Stimulated activated CD8-positive, alpha-beta memory T cell treated with anti-CD3 and anti-CD28 coated beads, Interleukin-4, amount 100 ng/mL, for 4 hours (primary cell): ENCODE measurements at regions not wholly inside any gene's neighbourhood (a gene's known extent, or its start where the extent isn't known, plus 50 kb on each side); places are given as distances from the start of the nearest gene placed in this dataset.
"Not testable (repeated sequence)": the region's sequence is repeated elsewhere in the genome, so short reads cannot be mapped to it uniquely, and the experiment has no call there.

Source experiments
- DNase-seq, 2 donors: peaks; one replicate each; pipeline ENCODE4 v3.0.0-alpha.2; 2020; ENCODE audit warnings: low read depth in 2 of 2, low spot score in 1 of 2

DNA sequence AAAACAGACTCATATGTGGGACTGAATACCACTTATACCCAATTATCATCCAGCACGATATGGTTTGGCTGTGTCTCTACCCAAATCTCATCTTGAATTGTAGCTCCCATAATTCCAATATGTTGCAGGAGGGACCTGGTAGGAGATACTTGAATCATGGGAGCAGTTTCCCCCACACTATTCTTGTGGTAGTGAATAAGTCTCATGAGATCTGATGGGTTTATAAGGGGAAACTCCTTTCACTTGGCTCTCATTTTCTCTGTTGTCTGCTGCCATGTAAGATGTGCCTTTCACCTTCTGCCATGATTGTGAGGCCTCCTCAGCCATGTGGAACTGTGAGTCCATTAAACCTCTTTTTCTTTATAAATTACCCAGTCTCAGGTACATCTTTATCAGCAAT, 91.9 kb upstream of the FNDC3A start:
- not testable (repeated sequence) for DNase-seq

DNA sequence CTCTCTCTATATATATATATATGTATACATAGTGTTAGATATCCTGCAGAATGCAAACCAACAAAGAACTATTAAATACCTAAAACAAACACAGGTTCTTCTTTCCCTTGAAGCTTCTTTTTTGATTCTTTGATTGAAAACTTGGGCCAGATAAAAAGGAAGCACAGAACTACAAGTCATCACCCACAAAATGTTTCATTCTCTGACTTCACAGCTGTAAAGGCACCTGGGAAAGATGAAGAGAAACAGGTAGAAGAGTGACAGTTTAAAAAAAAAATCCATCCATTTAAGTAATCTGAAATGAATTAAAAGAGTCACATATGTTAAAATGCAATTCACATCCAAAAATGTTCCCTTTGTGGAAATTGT, 90.7 kb upstream of the FNDC3A start:
- no peak for DNase-seq

DNA sequence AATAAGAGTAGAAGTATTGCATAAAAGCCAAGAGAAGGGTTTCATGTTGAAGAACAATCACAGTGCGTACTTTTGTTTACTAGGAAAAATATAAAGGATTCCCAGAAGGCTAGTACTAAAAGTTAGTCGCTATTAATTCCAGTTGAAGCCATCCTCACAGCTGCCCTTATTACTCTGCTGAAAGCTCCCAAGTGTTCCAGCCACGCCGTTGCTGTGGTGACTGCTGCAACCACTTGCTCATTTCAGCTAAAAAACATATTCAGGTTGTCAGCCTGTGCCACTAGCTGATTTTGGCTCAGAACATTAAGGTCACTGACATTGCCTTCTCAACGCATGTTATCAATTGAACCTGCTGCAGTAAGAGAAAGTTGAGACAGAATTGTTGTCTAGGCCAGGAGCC, 87.1 kb upstream of the FNDC3A start:
- DNase-seq = no peak

DNA sequence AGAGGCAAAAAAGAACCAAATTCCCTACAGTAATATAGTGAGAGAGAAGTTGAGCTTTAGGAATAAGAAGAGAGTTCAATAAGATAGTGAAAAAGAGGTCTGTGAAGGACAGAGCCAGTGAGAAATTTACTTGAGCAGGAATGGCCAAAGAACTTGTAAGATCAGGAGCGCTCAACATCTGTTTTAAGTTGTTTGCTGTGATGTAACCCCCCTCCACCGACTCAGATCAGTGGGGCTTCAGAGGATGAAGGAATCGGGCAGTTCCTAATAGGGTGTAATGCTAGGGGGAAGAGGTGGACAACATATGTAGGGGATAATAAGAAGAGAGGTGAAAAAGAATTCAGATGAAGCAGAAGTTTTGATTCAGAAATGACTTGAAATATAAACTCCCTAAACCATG, 85.3 kb upstream of the FNDC3A start:
- DNase-seq = no peak

DNA sequence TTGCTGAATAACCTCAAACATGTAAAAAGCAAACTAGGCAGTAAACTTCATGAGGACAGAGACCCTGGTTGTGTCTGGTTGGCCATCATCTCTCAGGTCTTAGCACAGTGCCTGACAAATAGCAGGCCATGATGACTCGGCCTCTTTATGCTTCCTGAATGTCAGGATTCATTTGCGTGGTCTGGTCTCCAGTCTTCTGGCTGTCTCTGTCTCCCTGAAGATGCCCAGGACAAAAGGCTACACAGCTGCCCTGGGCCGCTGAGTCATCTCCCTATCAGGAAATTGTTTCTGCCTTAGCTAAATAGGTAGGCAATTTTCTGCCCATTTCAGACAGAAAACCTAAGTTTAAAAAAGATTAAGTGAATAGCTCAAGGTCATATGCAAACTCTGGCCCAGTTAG, 84.1 kb upstream of the FNDC3A start:
- DNase-seq = no peak

DNA sequence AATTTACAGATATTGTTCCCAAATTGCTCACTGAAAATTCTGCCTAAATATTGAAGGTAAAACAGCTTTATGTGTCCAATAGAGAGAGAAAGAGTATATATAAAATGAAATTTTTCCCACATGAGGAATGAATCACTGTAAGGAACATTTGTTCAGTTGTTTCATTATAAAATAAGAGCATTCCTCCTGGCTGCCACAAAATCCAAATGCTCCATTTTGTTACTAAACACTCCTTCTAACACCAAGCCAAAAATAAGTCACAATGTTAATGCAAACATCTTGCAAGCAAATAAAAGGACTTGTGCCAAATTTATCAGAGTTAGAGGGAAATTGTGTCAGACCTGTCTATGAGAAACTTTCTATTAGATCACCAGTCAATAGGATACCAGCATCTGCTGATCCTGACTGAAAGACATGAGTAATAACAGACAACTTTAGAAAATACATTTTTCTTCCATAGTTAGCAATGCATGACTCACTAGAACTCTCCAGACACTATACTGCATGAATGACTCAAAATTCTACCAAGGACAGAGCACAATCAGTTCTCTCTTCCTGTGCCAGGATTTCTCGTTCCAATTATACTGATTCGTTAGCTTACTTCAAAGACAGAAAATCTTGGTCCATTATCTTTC, 83.5 kb upstream of the FNDC3A start:
- no peak for DNase-seq

DNA sequence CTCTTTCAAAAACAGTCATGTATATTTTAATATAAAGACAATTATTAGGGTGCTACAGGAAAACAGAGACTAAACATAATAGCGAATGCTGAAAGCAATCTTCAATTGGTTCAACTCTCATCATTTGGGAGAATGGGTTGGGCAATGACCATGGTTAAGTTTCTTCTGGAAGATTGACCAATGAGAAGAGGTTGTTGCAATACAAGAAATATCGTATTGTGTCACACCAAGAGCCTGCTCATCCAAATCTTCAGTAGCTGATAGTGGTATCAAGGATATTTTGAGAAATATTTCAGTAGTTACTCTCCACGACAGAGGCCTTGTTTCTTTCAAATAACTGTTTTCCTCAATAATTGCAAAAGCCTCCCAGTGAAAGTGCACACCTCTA, 83.0 kb upstream of the FNDC3A start:
- DNase-seq = no peak

DNA sequence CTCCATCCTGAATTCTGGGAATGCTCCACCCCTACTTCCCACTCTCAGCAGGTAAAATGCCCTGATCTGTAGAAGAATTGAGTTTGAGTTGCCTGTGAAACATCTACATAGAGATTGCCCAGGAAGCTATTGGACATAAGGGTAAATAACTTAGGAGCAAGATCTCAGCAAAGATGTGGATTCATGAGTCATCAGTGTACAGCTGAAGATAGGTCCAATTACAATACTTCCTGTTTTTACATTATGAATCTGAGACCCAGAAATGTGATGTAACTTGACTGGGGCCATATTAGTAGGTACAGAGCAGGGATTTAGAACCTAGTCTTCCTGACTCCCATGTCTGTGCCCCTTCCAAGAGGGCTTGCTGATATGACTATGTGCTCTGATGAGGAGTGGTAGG, 79.4 kb upstream of the FNDC3A start:
- DNase-seq = no peak

DNA sequence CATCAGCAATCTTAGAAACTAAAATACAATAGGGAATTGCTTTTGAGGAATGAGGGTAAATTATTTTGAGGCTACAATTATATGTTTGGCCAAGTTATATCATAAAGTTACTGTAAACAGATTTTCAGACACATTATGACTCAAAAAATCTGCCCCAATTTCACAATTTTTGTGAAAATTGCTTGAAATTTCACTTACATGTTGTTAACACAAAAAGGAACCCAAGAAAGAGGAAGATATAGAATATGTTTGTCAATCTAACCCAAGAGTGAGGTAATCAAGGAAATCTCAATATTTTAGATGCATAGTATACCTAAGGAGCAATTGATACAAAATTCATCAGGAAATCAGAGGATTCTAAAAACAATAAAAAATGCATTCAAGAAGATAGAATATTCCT, 73.9 kb upstream of the FNDC3A start:
- DNase-seq = no peak

DNA sequence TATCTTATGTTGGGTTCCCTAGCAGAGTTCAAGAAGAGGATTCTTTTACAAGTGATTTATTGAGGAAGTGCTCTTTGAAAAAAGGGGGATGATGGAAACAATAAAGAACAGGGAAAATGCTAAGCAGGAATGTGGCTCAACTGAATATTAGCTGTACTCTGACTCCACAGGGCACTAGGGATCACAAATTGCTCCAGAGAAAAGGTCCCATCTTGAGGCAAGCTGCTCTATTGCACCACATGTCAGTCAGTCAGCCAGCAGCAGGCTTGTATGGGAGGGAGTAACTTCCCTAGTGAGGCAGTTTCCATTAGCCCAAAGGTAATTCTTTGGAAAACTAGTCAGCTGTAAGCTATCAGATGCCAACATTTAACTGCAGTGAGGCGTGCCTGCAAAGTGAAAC, 73.3 kb upstream of the FNDC3A start:
- DNase-seq = no peak

DNA sequence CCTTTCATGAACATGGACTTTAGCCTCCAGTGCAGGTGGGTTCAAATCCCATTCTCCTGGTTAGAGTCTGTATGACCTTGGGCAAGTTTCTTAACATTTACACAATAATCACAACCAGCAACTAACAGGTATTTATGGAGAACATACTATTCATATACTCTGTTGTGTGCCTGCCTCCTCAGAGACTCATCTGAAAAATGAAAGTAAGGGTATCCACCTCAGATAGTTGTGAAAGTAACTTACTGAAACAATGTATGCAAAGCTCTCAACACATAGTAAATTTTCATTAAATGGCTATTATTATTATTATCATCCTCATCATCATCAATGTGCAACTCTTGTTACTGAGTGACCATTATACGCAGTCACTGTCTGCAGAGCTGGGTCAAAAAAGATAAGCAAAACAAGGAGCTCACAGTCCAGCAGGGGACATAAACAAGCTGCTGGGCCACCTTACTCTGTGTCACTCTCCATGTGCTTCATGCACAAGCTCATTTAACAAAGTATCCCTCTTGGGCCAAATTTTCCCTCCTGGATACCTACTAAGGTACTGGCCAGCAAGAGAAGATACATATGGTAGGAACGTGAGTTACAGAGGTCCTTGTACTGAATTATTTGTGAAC, 70.9 kb upstream of the FNDC3A start:
- DNase-seq = no peak

DNA sequence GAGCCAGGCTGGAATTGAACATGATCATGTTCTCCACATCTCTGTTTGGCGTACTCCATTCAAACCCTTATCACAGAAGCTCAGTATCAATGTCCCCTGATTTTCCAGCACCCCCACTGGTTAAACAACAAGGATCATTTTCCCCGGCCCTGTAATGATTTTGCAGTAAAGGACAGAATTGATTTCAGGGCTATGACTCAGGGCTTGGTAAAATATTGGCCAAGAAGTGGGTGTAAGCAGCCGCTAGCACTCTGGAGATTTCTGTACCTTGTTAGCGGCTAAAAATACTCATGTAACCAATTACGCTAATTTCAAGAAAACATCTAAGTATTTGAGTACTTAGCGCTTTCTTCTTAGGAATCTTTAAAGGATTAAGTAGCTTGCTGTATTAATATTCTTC, 69.5 kb upstream of the FNDC3A start:
- no peak for DNase-seq

DNA sequence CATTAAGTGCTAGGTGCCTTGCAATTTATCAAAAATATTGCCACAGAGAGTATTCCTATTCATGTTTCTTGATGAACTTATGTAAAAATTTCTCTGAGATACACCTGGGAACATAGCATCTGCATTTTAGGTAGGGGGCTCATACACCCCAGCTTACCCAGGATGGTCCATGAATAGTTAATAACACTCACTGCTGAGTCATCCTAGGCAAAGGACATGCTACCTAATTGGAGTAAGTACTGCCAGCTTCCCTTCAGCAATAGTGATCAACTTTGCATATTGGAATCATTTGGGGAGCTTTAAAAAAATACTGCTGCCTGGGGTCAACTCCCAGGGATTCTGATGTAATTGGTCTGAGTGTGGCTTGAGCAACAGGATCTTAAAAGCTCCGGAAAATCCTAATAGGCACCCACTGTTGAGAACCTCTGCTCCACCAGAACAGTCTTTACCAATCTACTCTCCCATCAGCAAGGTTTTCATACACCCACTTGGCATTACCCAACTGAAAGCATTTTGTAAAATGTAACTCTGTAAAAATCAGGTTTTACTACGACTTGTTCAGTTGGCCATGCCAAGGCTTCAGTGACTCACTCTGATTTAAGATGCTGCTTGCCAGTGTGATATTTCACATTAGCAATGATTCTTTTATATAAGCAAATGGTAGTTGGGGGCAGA, 67.2 kb upstream of the FNDC3A start:
- DNase-seq = no peak

DNA sequence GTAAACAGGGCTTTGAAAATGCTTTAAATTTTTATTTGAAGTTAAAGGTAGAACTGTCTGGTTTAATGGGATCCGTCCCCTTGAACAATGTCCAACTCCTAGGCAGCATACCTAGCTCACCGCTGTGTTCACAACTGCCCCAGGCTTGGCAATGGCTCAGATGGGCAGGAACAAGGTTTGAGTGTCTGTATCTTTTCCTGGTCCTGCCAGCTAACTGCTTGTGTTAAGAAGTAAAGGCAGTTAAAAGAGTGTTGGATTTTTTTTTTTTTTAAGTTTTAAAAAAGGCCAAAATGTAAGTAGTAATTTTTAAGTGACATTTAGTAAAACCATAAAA, 66.7 kb upstream of the FNDC3A start:
- DNase-seq = no peak

DNA sequence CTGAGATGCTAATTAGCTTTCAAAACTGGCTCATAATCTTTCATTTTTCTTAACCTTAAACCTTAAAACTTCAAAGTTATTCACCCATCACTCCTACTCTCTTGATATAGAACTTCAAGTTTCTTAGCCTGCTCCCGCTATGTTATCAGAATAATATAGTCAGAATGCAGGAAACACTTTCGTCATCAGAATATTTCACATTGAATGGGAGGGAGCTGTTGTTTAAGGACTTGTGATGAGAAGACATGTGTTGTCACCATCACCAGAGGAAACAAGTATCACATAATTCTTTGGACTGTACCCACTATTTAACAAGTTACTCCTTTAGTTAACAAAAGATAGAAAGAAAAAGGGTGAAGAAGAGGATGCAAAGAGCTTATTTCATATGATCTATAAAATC, 65.0 kb upstream of the FNDC3A start:
- no peak for DNase-seq

DNA sequence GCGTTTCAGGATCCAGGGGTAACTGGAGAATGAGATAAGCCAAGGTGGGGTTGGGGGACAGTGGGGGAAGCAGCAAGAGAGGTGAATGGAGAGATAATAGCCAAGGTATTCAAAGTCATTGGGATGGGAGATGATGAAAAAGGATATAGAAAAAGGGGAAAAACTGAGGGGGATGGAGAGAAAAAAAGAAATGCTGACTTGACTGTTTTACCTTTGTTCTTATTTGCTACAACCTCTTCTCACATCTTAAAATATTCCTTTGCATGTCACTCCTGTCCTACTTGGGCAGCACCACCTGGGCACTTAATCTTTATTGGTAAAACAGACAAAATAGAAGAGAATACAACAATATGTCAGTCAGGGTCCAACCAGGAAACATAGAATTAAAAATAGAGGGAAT, 56.0 kb upstream of the FNDC3A start:
- DNase-seq = no peak

DNA sequence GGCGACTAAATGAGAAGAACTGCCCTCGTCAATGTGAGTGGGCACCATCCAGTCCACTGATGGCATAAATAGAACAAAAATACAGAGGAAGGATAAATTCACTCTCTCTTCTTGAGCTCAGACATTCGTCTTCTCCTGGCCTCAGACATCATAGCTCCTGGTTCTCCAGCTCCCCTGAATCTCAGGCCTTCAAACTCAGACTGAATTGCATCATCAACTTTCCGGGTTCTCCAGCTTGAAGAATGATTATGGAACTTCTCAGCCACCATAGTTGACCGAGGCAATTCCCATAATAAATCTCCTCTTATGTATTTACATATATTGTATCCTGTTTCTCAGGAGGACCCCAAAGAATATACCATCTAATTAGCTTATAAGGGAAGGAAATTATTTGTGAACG, 55.0 kb upstream of the FNDC3A start:
- DNase-seq = no peak

DNA sequence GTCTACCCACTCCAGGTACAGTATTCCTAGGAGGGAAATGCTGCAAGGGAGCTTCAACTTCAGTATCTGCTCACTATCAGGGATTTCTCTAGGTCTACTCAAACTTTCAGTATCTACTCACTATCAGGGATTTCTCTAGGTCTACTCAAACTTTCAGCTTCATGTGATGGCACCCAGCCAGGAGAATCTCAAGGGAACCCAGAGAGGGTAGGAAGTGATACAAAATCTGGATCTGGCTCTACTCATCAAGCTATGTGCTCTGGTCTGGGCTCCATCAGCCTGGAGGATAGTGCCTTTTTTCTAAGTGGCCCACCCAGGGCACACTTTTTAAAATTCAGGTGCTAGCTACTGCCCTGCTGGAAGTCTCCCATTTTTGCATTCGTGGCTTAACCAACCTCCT, 52.3 kb upstream of the FNDC3A start:
- DNase-seq = no peak

DNA sequence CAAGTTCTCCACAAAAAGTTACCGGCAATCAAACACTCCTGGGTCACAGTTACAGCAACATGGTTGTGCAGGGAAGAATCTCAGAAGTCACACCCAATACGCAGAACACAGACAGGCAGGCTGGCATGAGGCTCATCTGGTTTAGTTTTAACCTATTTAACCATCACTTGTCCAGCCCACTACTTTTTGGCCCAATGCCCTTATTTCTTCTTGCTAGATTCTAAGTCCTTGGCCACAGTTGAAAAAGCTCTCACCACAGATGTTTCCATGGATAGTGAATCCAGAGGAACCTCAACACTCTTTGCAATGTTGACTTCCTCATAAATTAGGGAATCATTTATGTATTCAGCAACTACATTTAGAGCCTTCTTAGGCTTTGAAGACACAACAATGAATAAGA, 50.7 kb upstream of the FNDC3A start:
- DNase-seq = no peak
